Prostate gland (tissue), 2 donors: ENCODE measurements at regions not wholly inside any gene's neighbourhood (a gene's known extent, or its start where the extent isn't known, plus 50 kb on each side); places are given as distances from the start of the nearest gene placed in this dataset.

Experiments used
- POLR2A ChIP-seq: fragments of 450-650 bp; IDR thresholded peaks from one replicate; pipeline ENCODE4 v1.6.1; 2016; ENCODE audit warnings: antibody characterized with exemption, mild to moderate bottlenecking
- POLR2AphosphoS5 ChIP-seq: sonication (generic); formaldehyde crosslinking; IDR thresholded peaks from one replicate; pipeline ENCODE4 v1.6.1; 2017; ENCODE audit warnings: antibody characterized with exemption
- TF ChIP-seq, protein P1 (sequence below), 4 experiments: fragments of 200-600 bp in 2 of 4; fragments of 450-650 bp in 2 of 4; sonication (generic) in 2 of 4; IDR thresholded peaks; 1 replicate in 3 of 4; 2 replicates in 1 of 4; pipeline ENCODE4 v1.5.1; 2016 to 2019; ENCODE audit warnings: antibody characterized with exemption in 4 of 4, mild to moderate bottlenecking in 2 of 4, moderate library complexity in 2 of 4

GRCh38 chr2:238649936-238650518 is 197.9 kb upstream of the TWIST2 start:
- TF ChIP-seq, protein P1, sequence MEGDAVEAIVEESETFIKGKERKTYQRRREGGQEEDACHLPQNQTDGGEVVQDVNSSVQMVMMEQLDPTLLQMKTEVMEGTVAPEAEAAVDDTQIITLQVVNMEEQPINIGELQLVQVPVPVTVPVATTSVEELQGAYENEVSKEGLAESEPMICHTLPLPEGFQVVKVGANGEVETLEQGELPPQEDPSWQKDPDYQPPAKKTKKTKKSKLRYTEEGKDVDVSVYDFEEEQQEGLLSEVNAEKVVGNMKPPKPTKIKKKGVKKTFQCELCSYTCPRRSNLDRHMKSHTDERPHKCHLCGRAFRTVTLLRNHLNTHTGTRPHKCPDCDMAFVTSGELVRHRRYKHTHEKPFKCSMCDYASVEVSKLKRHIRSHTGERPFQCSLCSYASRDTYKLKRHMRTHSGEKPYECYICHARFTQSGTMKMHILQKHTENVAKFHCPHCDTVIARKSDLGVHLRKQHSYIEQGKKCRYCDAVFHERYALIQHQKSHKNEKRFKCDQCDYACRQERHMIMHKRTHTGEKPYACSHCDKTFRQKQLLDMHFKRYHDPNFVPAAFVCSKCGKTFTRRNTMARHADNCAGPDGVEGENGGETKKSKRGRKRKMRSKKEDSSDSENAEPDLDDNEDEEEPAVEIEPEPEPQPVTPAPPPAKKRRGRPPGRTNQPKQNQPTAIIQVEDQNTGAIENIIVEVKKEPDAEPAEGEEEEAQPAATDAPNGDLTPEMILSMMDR (IDR thresholded peaks at IDR 0.05) = no peak
- TF ChIP-seq POLR2A = no peak
- TF ChIP-seq POLR2AphosphoS5 = no peak
